ENCODE measurements at regions not wholly inside any gene's neighbourhood (a gene's known extent, or its start where the extent isn't known, plus 50 kb on each side); places are given as distances from the start of the nearest gene placed in this dataset.
"Not testable (repeated sequence)": the region's sequence is repeated elsewhere in the genome, so short reads cannot be mapped to it uniquely, and the experiment has no call there.

GRCh38 chr10:46810222-46810621, 101.0 kb upstream of the PTPN20 start:
- DNase-seq: not testable (repeated sequence)

GRCh38 chr10:46816126-46816525, 95.1 kb upstream of the PTPN20 start:
- DNase-seq: not testable (repeated sequence)

- DNase-seq: not testable (repeated sequence)
These were observed 70.7 kb upstream of the PTPN20 start for GRCh38 chr10:46840393-46841050.

- DNase-seq: not testable (repeated sequence)
These were observed 70.1 kb upstream of the PTPN20 start for GRCh38 chr10:46841051-46841593.

GRCh38 chr10:46845194-46845593, 66.0 kb upstream of the PTPN20 start:
- DNase-seq: not testable (repeated sequence)

- DNase-seq: not testable (repeated sequence)
These were observed 65.6 kb upstream of the PTPN20 start for GRCh38 chr10:46845640-46846039.

GRCh38 chr10:46860753-46861152, 50.5 kb upstream of the PTPN20 start:
- DNase-seq: not testable (repeated sequence)

Data from NCI-H146 (cell line).